DMS53 (cell line): ENCODE measurements at regions not wholly inside any gene's neighbourhood (a gene's known extent, or its start where the extent isn't known, plus 50 kb on each side); places are given as distances from the start of the nearest gene placed in this dataset.

Source experiments
- DNase-seq: peaks from one replicate; lab custom pipeline; 2025; lab: John Stamatoyannopoulos, UW

DNA sequence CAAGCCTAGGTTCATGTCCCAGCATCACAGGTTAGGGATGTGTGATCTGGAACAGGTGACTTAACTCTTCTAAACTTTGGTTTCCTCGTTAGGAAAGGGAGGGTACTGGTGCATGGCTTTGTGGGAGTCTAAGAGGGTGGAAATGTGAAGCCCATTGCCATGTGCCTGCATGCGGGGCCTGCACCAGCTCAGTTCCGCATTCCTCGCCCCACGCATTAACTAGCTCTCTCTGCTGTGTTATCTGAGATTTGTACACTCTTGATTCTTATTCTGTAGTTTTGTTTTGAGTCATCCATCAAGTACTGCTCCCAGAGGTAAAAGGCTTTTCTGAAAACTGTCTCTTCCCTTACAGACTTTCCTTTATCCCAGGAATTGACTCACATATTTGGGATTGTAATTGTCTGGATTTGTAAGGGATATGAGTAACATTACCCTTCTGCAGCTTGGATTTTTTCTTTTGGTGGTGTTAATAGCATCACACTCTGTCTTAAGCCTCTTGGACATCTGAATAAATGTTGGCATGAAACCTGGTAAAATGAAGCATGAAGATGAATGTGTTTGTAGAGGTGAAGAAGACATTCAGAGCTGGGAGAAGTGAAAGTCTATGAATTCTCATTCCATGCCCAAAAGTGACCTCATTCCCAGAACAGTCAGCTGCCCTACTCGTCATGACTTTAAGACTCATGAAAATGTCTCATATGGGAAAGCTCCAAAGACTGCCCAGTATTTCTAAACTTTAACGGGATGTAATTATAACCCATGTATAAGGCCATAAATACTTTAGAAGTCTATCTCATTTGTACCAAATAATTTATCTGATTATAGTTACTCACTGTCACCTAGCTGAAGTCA is 357.3 kb downstream of the FOXA2 start:
- DNase-seq, result no peak

DNA sequence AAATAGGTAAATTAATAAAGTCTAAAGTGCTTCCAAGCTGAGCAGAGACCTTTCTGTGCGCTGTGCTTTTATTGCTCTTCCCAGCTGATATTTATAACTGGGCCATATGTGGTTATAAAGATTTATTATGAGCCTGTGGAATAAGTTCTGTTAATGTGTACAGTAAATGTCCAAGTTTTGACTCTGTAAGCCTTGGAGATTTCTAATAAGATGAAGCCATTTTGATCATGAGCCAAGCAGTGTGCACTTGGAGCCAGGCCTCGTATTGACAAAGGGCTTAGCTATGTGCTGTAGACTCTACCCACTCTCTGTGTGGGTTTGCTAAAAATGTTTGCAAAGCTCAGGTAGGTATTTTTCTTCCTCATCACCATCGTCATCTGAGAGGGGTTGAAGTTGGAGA is 361.1 kb downstream of the FOXA2 start:
- DNase-seq, result no peak

DNA sequence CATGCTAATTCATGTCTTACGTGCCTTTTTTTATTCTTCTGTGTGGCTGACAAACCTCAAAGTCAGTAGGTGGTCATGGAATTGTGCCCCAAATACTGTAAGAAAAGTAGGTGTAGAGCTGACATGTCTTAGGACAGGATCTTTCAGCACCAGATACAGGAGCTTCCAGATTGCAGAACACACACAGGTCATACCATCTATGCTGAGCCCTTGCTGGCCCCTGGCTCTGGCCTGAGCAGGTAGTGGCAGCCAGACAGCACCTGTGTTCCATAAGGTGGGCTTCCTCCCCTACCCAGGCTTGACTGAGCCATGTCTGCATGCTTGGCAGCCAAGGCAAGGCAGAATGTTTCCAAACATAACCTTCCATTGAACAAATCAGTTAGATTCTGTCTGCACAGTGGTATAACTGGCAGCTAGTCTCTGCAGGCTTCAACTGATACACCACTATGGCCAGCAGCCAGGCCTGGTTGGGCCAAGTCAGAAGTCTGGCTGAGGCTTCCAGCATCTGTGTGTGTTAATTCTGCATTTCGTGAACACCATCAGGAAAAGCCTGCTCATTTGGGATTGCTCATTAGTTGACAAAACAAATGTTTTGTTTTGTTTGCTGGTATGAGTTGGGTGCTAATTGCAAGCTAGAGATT is 366.5 kb downstream of the FOXA2 start:
- DNase-seq, result no peak

DNA sequence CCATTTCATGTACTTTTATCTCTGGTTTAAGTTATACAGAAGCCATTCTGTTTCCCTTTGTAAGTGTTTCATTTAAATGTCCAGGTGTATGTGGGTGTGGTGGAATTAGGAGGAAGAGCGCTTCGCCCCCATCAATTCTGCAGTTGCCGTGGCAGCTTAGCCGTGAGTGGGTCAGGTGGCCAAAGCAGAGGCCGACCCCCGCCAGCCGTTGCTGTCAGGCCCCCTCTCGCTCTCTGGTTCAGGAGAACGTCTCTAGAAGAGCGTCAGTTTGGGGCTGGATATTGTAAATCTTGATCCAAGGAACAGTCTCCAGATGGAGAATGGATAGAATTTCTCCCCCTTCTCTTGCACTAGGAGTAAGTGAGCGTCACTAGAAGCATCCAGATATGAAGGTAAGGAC is 367.4 kb downstream of the FOXA2 start:
- DNase-seq, result no peak

DNA sequence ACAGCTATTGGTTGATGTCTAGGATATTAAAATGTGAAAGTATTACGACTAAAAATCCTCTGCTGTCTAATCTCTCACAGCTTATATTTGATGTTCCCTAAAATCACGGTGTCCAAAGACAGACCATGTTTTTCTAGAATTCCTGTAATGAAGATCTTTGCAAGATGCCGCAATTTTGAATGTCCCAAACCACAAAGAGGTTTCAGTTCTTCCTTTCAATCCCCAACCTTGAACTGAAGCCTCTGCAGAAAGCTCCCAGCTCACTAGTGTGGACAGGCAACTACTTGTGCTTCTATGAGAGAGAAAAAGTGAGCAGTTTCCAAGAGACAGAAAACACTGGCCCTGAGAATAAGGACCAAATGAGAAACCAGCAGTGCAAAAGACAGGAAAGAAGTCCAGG is 370.1 kb downstream of the FOXA2 start:
- DNase-seq, result no peak

DNA sequence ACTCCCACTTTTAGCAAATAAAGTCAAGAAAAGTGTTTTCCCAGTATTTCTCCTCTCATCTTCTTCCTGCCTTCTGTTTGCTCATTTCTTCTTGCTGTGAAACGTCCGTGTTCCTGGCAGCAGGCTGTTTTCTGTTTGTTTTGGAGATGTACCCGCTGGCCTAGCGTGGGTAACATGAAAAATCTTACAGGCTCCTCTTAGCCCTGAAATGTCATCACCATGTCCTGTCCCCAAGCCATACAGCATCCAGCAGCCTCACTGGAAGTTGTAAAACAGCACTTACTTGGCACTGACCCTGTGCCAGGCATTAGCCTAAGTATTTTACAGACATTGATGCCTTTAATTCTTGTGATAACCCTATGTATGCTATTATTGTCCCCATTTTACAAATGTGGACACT is 371.1 kb downstream of the FOXA2 start:
- no peak for DNase-seq

DNA sequence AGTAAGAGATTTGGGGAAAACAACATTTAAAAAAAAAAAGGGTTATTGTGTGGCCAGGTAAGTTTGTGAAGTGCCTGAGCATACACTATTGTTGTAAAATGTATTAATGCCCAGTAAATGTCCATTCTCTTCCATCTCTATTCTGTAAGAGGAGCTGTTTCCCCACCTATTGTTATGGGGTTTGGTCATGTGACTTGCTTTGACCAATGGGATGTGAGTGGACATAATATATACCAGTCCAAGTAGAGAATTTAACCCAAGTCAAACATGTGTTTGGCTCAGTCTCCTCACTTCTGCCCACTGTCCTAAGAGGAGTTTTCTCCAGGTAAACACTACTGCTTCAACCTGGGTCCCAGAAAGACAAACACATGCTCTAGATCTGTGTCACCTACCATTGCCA is 377.1 kb downstream of the FOXA2 start:
- DNase-seq, result no peak

DNA sequence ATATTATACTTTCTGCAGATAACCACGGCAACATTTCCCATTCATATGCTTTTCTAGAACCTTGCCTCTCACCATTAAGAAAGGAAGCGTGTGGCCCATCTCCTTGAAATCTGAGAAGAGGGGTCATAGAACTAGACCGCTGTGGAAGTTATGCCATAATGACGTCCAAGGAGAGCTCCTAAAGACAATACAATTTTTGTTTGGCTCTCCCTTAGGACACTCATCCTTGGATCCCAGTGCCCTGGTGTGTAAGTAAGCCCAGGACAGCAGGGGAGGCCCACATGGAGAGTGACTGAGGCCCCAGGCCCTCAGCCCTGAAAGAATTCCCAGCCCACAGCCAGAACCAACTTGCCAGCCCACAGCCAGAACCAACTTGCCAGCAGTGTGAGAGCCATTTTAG is 379.6 kb downstream of the FOXA2 start:
- DNase-seq, result no peak

DNA sequence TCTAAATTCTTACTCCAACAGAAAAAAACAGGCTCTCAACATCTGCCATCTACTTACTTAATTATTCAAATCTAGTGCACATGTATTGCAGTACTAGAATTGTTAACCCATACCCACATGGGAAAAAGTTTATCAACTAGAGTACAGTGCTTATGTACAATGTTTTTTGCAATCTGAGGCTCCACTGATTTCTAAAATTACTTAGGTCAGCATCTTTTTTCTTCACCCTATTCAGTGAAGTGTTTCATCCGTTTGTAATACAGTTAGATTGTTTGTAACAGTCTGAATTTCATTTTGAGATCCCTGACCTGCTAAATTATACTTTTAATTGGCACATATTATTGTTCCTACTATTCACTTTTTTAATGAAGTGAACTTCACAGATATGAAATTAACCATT is 402.2 kb downstream of the FOXA2 start:
- DNase-seq, result no peak

DNA sequence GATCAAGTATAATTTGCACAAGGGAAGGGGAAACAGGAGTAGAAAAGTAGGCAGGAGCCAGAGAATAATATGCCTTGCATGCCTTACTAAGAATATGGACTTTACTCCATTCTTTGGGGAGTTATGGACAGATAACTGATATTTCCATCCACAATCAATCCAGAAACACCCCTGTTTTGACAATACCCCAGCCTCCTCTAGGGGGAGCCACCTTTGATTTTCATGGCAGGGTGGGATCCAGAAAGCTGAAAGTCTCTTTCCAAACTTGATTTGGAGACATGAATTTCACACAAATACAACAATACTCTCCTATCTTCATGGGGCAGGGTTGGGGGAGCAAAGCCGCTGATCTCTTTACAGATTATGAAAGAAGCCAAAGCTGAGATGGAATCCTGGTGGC is 404.1 kb downstream of the FOXA2 start:
- peak; percentile 5 for DNase-seq

DNA sequence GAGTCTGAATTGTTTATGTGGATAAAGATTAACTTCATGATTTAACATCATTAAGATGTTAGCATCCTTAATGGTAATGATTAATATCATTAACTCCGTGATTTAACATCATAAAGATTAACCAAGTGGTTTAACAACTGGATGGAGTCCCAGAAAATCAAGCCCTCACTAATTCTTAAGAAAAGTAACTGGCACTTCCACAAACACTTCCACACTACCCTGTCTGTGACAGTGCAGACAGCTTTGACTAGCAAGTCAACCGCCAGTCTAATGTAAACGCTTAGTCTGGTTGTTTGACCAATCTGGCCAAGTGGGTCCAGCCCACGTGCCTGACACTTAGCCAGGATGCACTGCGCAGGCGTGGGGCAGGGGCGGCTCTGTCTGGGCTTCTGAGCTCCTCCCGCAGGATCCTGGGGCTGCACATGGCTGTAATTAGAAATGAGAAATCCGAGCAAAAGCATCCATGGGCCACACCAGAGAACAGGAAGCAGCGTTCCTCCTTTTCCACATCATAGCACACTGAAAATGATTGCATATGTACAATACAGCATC is 424.2 kb downstream of the FOXA2 start:
- peak; percentile 15 for DNase-seq

DNA sequence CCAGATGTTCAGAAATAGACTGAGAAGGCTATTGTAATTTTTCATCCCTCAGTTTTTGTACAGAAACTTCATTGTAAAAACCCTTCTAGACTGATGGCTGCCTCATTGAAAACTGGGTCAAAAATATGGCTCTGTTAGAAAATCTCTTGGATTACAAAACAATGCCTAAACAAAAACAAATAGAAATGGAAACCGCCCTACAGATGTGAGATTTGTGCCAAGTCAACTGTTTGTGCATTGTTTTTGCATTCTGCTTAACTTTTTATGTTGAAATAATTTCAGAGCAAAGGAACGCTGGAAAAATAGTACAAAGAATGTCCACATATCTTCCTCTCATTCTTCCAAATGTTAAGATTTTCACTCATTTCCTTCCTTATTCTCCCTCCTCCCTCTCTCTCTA is 425.1 kb downstream of the FOXA2 start:
- no peak for DNase-seq

DNA sequence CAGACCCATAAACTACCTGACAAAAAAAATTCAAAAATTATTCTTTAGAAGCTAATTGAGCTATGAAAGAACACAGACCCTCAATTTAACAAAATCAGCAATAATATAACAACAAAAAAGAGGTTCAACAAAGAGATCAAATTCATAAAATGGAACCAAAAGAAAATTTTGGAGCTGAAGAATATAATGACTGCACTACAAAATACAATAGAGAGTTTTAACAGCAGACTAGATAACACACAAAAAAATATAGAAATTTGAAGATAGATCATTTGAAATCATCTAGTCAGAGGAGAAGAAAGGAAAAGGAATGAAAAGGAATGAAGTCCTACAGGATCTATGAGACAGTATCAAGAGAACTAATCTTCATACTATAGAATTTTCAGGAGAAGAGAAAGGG is 422.1 kb downstream of the PAX1 start:
- DNase-seq, result no peak

DNA sequence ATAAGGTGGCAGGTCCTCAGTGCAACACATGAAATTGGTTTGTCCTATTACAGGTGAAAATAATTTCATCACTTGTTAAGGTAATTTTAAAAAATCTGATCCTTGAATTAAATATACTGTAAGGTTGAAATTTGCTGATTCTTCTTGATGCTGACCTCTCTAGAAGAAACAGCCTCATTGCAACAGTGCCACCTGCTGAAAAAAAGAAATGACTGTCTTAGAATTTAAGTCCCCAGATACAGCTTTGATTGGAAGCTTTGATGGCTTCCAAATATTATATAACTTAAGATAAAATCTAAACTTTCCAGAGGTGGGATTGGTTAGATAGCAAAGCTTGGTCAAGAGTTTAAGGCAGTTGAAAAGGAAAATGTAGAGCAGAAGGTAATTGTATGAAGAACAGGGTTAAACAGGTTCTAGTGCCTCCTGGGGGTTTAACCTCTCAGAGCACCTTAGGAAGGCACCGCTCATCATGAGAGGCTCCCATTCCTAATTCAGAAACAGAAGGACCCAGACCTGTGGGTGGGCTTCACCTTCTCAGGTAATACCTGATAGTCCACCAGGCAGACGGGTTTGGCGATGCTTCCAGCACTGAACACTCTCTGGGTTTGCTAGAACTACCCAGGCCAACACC is 401.0 kb downstream of the PAX1 start:
- DNase-seq, result peak; percentile 62

DNA sequence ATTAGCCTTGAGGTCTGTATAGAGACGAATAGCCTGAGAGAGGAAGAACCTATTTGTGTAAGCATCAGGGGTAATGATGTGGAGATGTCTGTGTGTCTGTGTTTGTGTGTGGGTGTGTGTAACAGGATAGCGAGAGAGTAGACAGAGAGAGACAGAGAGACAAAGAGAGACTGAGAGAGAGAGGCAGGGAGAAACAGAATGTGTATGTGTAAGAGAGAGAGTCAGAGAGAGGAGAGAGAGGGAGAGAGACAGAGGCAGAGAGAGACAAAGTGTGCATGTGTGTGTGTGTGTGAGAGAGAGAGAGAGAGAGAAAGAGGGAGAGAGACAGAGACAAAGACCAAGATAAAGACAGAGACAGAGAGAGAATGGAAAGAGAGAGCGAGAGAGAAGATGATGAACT is 396.1 kb downstream of the PAX1 start:
- no peak for DNase-seq

DNA sequence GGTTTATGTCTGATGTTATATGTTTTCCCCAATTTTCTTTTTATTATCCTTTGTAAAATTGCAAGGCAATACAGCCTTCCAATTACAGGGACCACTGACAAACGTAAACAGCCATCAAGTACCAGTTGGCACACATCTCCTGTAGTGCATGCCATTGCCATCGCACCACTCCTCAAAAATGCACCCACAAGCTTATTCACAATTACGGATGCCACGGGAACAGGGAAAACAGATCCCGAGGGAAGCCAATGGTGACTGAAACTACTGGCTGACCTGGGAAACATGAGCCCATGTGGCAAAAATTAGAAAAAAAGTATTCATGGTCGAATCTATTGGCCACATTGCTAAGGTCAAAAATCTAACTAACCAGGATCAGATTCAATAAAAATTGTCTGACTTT is 395.2 kb downstream of the PAX1 start:
- no peak for DNase-seq

DNA sequence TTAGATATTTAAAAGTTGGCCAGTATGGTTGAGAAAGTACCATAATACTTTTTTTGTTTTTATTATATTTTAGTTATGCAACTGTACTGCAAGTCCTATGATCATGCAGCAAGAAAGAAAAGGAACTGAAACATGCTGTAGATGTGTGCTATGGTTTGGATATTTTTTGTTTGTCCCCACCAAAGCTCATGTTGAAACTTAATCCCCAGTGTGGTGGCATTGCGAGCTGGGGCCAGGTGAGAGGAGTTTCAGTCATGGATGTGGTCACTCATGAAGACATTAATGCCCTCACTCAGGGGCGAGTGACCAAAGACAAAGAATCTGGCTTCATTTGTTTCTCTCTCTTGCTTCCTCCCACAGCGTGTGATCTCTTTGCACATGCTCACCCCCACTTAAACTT is 393.9 kb downstream of the PAX1 start:
- DNase-seq, result no peak

DNA sequence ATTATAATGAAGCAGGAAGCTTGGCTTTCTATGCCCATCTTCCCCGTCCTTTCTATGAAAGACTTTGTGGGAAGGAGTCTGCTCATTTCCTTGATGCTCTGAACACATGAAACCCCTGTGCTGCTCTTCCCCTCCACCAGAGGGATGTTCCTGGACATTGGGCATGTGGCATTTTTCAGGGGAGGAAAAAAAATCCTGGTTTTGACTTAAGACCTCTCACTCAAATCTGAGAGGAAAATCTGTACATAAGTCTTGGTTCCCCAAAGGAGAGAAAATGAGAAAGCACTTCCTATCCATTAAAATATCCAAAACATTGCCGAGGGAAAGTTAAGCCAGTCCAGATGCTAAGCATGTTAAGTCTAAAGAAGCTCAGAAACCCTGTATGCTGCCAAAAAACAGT is 393.0 kb downstream of the PAX1 start:
- no peak for DNase-seq

DNA sequence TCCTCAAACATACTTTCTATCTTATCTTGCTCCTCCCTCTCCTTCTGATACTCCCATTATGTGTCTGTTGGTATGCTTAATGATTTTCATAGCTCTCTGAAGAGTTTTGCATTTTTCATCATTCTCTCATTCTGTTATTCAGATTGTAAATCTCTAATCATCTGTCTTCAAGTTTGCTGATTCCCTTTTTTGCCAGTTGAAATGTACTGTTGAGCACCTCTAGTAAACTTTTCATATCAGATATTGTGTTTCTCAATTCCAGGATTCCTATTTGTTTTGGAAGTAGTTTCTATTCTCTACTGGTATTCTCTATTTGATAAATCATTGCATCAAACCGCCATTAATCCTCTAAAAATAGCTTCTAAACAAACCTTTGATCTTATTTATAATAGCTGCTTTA is 387.7 kb downstream of the PAX1 start:
- DNase-seq, result no peak

DNA sequence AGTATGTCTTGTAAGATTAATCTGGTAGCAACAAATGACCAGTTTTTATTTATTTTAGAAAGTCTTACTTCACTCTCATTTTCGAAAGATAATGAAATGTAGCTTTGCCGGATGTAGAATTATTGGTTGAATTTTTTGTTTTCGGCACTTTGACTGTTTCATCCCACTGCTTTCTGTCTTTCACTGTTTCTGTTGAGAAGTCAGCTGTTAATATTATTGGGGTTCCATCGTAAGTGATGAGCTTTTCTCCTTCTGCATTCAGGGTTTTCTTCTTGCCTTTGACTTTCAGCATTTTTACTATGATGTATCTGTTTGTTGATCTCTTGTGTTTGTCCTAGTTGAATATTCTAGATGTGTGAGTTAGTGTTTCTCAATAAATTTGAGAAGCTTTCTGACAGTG is 383.4 kb downstream of the PAX1 start:
- no peak for DNase-seq

DNA sequence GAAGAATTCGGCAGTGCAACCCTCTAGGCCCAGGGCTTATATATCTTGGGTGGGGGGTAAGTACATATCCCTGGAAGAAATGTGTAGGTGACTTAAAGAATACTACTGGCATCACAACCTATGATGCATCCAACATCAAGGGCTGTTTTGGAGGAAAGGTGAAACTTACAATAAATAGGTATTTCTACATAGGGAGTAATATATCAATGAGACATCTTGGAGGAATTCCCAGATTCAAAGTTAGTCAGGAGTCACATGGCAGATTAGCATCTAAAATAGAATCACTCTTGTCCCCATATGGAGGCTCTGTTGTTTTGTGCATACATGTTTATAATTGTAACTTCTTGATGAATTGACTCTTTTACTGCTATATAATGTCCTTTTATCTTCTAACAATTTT is 375.5 kb downstream of the PAX1 start:
- DNase-seq, result no peak

DNA sequence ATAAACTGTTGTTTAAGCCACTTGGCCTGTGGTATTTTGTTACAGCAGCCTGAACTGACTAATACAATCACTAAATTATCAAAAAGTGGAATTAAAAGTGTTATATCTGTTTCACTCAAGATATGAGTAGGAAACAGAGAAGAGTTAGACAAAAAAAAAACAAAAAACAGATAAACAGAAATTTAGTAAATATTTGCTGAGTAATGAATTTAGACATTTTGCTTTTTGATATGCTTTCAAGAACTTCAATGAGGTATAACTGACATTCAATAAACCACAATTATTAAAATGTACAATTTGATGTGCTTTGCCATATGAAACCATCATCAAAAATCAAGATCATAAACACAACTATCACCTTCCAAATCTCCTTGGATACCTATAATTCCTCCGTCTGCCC is 369.2 kb downstream of the PAX1 start:
- no peak for DNase-seq

DNA sequence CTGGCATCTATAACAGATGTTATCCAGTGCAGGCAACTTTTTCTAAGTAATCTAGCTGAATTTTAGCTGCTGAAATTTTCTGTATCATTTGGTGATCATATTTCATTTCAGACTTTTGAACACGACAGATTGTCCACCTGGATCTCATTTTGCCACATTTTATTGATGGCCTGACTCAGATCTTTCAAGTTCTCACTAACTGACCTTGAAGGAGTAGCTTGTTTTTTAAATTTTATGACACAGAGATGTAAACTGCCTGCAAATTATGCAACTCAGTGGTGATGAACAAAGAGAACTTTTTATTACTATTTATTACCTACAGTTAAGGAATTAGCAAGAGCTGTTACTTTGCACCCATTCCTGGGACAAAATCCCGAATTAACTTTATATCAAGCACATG is 366.4 kb downstream of the PAX1 start:
- DNase-seq, result no peak
